ENCODE measurements at regions not wholly inside any gene's neighbourhood (a gene's known extent, or its start where the extent isn't known, plus 50 kb on each side); places are given as distances from the start of the nearest gene placed in this dataset.

DNA sequence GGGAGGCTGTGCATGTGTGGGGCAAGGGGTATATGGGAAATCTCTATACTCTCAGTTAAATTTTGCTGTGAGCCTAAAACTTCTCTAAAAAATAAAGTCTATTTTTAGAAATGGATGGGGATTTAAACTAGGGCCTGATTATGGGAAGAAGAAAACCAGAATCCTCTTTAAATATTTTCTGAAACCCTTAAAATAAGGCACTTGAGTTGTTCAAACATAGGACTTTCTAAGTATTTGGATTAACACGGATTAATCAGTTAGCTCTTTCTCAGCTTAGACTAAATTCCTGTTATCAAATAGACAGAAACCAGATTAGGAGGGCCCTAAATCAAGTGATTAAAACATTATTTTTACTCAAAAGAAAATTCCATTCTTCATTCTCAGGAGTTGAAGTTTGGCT, 438.4 kb downstream of the EFNA5 start:
- no peaks in the 10 kb centered on the region for H3K36me3 ChIP-seq
- no peak overlapping the region for H3K27ac ChIP-seq
- no peaks in the 10 kb centered on the region for H3K9me3 ChIP-seq
- H3K27me3 ChIP-seq: no peaks in the 10 kb centered on the region
- no peak overlapping the region for H3K4me3 ChIP-seq (ENCODE audit: low read depth in 1 of 2, low read length in 1 of 2)
- TF ChIP-seq, protein P1, sequence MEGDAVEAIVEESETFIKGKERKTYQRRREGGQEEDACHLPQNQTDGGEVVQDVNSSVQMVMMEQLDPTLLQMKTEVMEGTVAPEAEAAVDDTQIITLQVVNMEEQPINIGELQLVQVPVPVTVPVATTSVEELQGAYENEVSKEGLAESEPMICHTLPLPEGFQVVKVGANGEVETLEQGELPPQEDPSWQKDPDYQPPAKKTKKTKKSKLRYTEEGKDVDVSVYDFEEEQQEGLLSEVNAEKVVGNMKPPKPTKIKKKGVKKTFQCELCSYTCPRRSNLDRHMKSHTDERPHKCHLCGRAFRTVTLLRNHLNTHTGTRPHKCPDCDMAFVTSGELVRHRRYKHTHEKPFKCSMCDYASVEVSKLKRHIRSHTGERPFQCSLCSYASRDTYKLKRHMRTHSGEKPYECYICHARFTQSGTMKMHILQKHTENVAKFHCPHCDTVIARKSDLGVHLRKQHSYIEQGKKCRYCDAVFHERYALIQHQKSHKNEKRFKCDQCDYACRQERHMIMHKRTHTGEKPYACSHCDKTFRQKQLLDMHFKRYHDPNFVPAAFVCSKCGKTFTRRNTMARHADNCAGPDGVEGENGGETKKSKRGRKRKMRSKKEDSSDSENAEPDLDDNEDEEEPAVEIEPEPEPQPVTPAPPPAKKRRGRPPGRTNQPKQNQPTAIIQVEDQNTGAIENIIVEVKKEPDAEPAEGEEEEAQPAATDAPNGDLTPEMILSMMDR (IDR thresholded peaks at IDR 0.05): no peak
- no peaks in the 10 kb centered on the region for H3K4me1 ChIP-seq (ENCODE audit: control insufficient read depth in 1 of 2, insufficient read depth in 1 of 2, low read depth in 1 of 2, low read length in 1 of 2)

DNA sequence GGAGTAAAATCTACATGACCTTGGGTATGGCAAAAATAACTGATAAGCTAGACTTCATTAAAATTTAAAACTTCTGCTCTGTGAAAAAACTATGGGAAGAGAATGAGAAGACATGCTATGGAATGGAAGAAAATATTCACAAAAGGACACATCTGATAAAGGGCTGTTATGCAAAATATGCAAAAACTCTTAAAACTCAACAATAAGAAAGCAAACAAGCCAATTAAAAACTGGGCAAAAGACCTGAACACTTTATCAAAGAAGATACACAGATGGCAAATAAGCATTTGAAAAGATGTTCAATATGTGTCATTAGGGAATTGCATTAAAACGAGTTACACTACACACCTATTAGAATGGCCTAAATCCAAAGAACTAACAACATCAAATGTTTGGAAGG, 439.5 kb downstream of the EFNA5 start:
- no peaks in the 10 kb centered on the region for H3K9me3 ChIP-seq
- TF ChIP-seq, protein P1 (IDR thresholded peaks at IDR 0.05): no peak
- H3K4me3 ChIP-seq (ENCODE audit: low read depth in 1 of 2, low read length in 1 of 2): no peak overlapping the region
- no peaks in the 10 kb centered on the region for H3K27me3 ChIP-seq
- no peaks in the 10 kb centered on the region for H3K36me3 ChIP-seq
- H3K27ac ChIP-seq: no peak overlapping the region
- no peaks in the 10 kb centered on the region for H3K4me1 ChIP-seq (ENCODE audit: control insufficient read depth in 1 of 2, insufficient read depth in 1 of 2, low read depth in 1 of 2, low read length in 1 of 2)

GRCh38 chr5:107230367-107230766, 440.4 kb downstream of the EFNA5 start:
- TF ChIP-seq, protein P1 (IDR thresholded peaks at IDR 0.05): no peak
- no peaks in the 10 kb centered on the region for H3K9me3 ChIP-seq
- no peaks in the 10 kb centered on the region for H3K4me1 ChIP-seq (ENCODE audit: control insufficient read depth in 1 of 2, insufficient read depth in 1 of 2, low read depth in 1 of 2, low read length in 1 of 2)
- H3K27me3 ChIP-seq: no peaks in the 10 kb centered on the region
- no peaks in the 10 kb centered on the region for H3K36me3 ChIP-seq
- no peak overlapping the region for H3K27ac ChIP-seq
- no peak overlapping the region for H3K4me3 ChIP-seq (ENCODE audit: low read depth in 1 of 2, low read length in 1 of 2)

DNA sequence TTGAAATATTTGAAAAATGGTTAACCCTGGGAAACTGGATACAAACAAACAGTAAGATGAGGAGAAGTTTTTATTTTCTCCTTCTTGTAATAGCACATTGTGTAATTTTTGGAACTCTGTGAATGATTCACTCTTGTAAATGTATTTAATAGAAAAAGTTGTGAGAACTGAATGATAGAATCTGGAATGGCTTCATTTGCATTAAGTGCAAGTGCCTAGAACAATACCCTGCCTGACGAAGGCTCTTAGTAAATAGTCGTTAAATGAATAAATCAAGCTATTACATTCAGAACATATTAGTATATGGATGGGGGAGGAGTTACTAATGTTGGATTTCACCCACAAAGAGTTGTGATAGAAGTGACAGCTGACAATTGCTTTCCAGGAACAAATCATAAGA, 442.5 kb downstream of the EFNA5 start:
- Histone ChIP-seq H3K4me3 (ENCODE audit: low read depth in 1 of 2, low read length in 1 of 2) (no peak overlapping the region), H3K36me3 (no peaks in the 10 kb centered on the region), H3K27me3 (no peaks in the 10 kb centered on the region), H3K4me1 (ENCODE audit: control insufficient read depth in 1 of 2, insufficient read depth in 1 of 2, low read depth in 1 of 2, low read length in 1 of 2) (no peaks in the 10 kb centered on the region), H3K9me3 (no peaks in the 10 kb centered on the region), H3K27ac (no peak overlapping the region)
- TF ChIP-seq, protein P1 (IDR thresholded peaks at IDR 0.05): no peak

- Histone ChIP-seq H3K27me3 (no peaks in the 10 kb centered on the region), H3K36me3 (no peaks in the 10 kb centered on the region), H3K4me3 (ENCODE audit: low read depth in 1 of 2, low read length in 1 of 2) (no peak overlapping the region), H3K9me3 (no peaks in the 10 kb centered on the region), H3K27ac (no peak overlapping the region), H3K4me1 (ENCODE audit: control insufficient read depth in 1 of 2, insufficient read depth in 1 of 2, low read depth in 1 of 2, low read length in 1 of 2) (no peaks in the 10 kb centered on the region)
- TF ChIP-seq, protein P1 (IDR thresholded peaks at IDR 0.05): no peak
Observed at GRCh38 chr5:107224272-107224671, 446.5 kb downstream of the EFNA5 start.

DNA sequence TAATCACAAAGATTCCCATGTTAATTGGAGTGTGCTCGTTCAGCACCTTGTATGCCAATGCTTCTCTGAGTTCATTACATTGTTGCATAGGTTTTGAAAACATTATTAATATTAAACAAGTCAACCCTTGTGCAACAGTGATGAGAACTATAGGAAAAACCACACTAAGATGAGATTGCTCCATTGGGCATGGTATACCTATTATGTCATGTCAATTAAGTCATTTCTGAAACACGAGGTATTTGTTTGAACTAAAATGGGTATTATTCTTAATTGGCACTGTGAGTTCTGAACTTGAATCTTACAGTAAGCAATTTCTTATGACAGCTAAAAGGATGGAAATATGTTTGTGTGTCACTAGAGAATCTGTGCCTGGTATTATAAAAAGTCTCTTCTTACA, 447.7 kb downstream of the EFNA5 start:
- TF ChIP-seq, protein P1 (IDR thresholded peaks at IDR 0.05): no peak
- no peak overlapping the region for H3K4me3 ChIP-seq (ENCODE audit: low read depth in 1 of 2, low read length in 1 of 2)
- no peaks in the 10 kb centered on the region for H3K9me3 ChIP-seq
- H3K27ac ChIP-seq: no peak overlapping the region
- no peaks in the 10 kb centered on the region for H3K36me3 ChIP-seq
- no peaks in the 10 kb centered on the region for H3K27me3 ChIP-seq
- H3K4me1 ChIP-seq (ENCODE audit: control insufficient read depth in 1 of 2, insufficient read depth in 1 of 2, low read depth in 1 of 2, low read length in 1 of 2): no peaks in the 10 kb centered on the region

All from neutrophil (primary cell).